Upper lobe of left lung (tissue), 4 donors: ENCODE measurements at regions not wholly inside any gene's neighbourhood (a gene's known extent, or its start where the extent isn't known, plus 50 kb on each side); places are given as distances from the start of the nearest gene placed in this dataset.
"Not testable (repeated sequence)": the region's sequence is repeated elsewhere in the genome, so short reads cannot be mapped to it uniquely, and the experiment has no call there.

ENCODE experiments used
- EP300 ChIP-seq, 4 donors: sonication (generic); formaldehyde crosslinking; IDR thresholded peaks; one replicate each; pipeline ENCODE4 v1.5.1; 2017; ENCODE audit warnings: antibody characterized with exemption in 4 of 4, control low read depth in 2 of 4
- POLR2A ChIP-seq, 4 donors: fragments of 450-650 bp; IDR thresholded peaks; one replicate each; pipeline ENCODE4 v1.5.1; 2016 to 2017; ENCODE audit warnings: antibody characterized with exemption in 4 of 4, mild to moderate bottlenecking in 2 of 4
- POLR2AphosphoS5 ChIP-seq, 2 donors: sonication (generic); formaldehyde crosslinking; IDR thresholded peaks; one replicate each; pipeline ENCODE4 v1.5.1; 2017; ENCODE audit warnings: antibody characterized with exemption in 2 of 2
- TF ChIP-seq, protein P1 (sequence below), 6 experiments: fragments of 450-650 bp in 4 of 6; fragments of 200-600 bp in 2 of 6; sonication (generic) in 2 of 6; IDR thresholded peaks; one replicate each; pipeline ENCODE4 v1.5.1; 2016 to 2019; ENCODE audit warnings: antibody characterized with exemption in 6 of 6

- not testable (repeated sequence) for TF ChIP-seq POLR2A, EP300, POLR2AphosphoS5 (IDR thresholded peaks at IDR 0.05)
- TF ChIP-seq, protein P1, sequence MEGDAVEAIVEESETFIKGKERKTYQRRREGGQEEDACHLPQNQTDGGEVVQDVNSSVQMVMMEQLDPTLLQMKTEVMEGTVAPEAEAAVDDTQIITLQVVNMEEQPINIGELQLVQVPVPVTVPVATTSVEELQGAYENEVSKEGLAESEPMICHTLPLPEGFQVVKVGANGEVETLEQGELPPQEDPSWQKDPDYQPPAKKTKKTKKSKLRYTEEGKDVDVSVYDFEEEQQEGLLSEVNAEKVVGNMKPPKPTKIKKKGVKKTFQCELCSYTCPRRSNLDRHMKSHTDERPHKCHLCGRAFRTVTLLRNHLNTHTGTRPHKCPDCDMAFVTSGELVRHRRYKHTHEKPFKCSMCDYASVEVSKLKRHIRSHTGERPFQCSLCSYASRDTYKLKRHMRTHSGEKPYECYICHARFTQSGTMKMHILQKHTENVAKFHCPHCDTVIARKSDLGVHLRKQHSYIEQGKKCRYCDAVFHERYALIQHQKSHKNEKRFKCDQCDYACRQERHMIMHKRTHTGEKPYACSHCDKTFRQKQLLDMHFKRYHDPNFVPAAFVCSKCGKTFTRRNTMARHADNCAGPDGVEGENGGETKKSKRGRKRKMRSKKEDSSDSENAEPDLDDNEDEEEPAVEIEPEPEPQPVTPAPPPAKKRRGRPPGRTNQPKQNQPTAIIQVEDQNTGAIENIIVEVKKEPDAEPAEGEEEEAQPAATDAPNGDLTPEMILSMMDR (IDR thresholded peaks at IDR 0.05): not testable (repeated sequence)
Observed at GRCh38 chr4:158452116-158452515, 69.6 kb upstream of the RXFP1 start.
